Hepatocyte (in vitro differentiated cells): ENCODE measurements at regions not wholly inside any gene's neighbourhood (a gene's known extent, or its start where the extent isn't known, plus 50 kb on each side); places are given as distances from the start of the nearest gene placed in this dataset.

ENCODE experiments used
- CTCF ChIP-seq: fragments of 200-600 bp; sonication (generic); IDR thresholded peaks from 2 replicates; pipeline ENCODE4 v1.5.1; 2016; ENCODE audit warnings: antibody characterized with exemption, mild to moderate bottlenecking; ENCODE audit not compliant: poor library complexity
- EZH2 ChIP-seq: fragments of 200-600 bp; sonication (generic); IDR thresholded peaks from 2 replicates; pipeline ENCODE4 v1.6.1; 2016; ENCODE audit warnings: antibody characterized with exemption, mild to moderate bottlenecking, borderline replicate concordance

- TF ChIP-seq CTCF (no peak), EZH2 (no peak)
Measured at GRCh38 chr16:9568261-9568660, 476.8 kb downstream of the HAPSTR1 start.
